Endodermal cell (in vitro differentiated cells): ENCODE measurements at regions not wholly inside any gene's neighbourhood (a gene's known extent, or its start where the extent isn't known, plus 50 kb on each side); places are given as distances from the start of the nearest gene placed in this dataset.

Source experiments
- DNase-seq: peaks from one replicate; pipeline ENCODE4 v3.0.0-alpha.2; 2017
- H3K27ac ChIP-seq: 2 replicates; pipeline ENCODE4 v1.5.1; 2013; ENCODE audit warnings: mild to moderate bottlenecking, low read depth, low read length, moderate library complexity
- H3K27me3 ChIP-seq: 2 replicates; pipeline ENCODE4 v1.6.1; 2013; ENCODE audit warnings: mild to moderate bottlenecking, low read length, moderate library complexity; ENCODE audit not compliant: insufficient read depth, control insufficient read depth, poor library complexity, severe bottlenecking
- H3K36me3 ChIP-seq: 2 replicates; pipeline ENCODE4 v1.7.0; 2013; ENCODE audit warnings: mild to moderate bottlenecking, low read length, moderate library complexity; ENCODE audit not compliant: control insufficient read depth, insufficient read depth
- H3K4me1 ChIP-seq: one replicate; pipeline ENCODE4 v1.7.0; 2013; ENCODE audit warnings: low read length; ENCODE audit not compliant: control insufficient read depth, insufficient read depth
- H3K4me3 ChIP-seq: 2 replicates; pipeline ENCODE4 v1.5.1; 2013; ENCODE audit warnings: mild to moderate bottlenecking, low read length, moderate library complexity
- H3K9ac ChIP-seq: 2 replicates; pipeline ENCODE4 v1.6.1; 2013; ENCODE audit warnings: mild to moderate bottlenecking, low read length, moderate library complexity; ENCODE audit not compliant: poor library complexity, severe bottlenecking; ENCODE audit errors: extremely low read depth
- H3K9me3 ChIP-seq: 2 replicates; pipeline ENCODE4 v1.6.1; 2013; ENCODE audit warnings: mild to moderate bottlenecking, low read length, moderate library complexity; ENCODE audit not compliant: control insufficient read depth
- H3K27ac Mint-ChIP-seq: 2 replicates; pipeline ENCODE4 v1.8.0; 2020; ENCODE audit warnings: mixed read lengths
- H3K27me3 Mint-ChIP-seq: 2 replicates; pipeline ENCODE4 v1.8.0; 2021; ENCODE audit warnings: mild to moderate bottlenecking, mixed read lengths; ENCODE audit not compliant: insufficient read depth
- H3K36me3 Mint-ChIP-seq: 2 replicates; pipeline ENCODE4 v1.8.0; 2020; ENCODE audit warnings: low read depth, mixed read lengths
- H3K4me1 Mint-ChIP-seq: 2 replicates; pipeline ENCODE4 v1.8.0; 2020; ENCODE audit warnings: mixed read lengths
- H3K4me3 Mint-ChIP-seq: 2 replicates; pipeline ENCODE4 v1.8.0; 2020; ENCODE audit warnings: mild to moderate bottlenecking, moderate library complexity, mixed read lengths
- H3K9me3 Mint-ChIP-seq: 2 replicates; pipeline ENCODE4 v1.8.0; 2020; ENCODE audit warnings: mild to moderate bottlenecking, mixed read lengths
- CTCF ChIP-seq: fragments of 200-600 bp; sonication (generic); conservative IDR thresholded peaks from 2 replicates; pipeline ENCODE4 v1.5.0; 2021; ENCODE audit warnings: antibody characterized with exemption, mild to moderate bottlenecking
- WGBS, 2 experiments: methylation state at CpG; one replicate each; pipeline versions ENCODE4 v1.1.5 to v1.1.7; 2013; ENCODE audit warnings: missing lambda C conversion rate in 2 of 2, mixed read lengths in 1 of 2; ENCODE audit not compliant: insufficient coverage in 1 of 2, insufficient read length in 1 of 2; 5-methylcytosine and 5-hydroxymethylcytosine counted together

DNA sequence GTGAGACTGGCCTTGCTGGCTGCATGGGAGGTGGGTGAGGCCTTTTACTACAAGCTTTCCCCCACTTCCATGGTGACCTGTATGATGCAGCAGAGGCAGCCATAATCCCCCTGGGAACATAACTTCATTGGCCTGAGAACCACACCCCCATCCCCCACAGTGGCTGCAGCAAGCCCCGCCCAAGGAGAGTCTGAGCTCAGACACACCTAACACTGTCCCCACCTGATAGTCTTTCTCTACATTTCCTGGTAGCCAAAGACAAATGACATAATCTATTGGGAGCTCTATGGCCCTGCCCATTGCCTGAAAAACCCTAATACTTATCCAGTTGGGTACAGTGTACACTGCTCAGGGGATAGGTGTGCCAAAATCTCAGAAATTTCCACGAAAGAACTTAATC, 62.6 kb downstream of the GLUD2 start:
- Histone ChIP-seq H3K9me3 (peaks cover 7% of the 10 kb centered on the region), H3K36me3 (no peaks in the 10 kb centered on the region), H3K27ac (no peak overlapping the region), H3K9ac (no peak overlapping the region), H3K4me3 (no peak overlapping the region), H3K4me1 (no peaks in the 10 kb centered on the region), H3K27me3 (no peaks in the 10 kb centered on the region)
- no peaks in the 10 kb centered on the region for H3K27me3 Mint-ChIP-seq
- H3K36me3 Mint-ChIP-seq = no peaks in the 10 kb centered on the region
- no peaks in the 10 kb centered on the region for H3K4me1 Mint-ChIP-seq
- DNase-seq = no peak
- no peak overlapping the region for H3K4me3 Mint-ChIP-seq
- peaks cover 46% of the 10 kb centered on the region for H3K9me3 Mint-ChIP-seq
- H3K27ac Mint-ChIP-seq = no peak overlapping the region
- TF ChIP-seq CTCF = no peak
- WGBS, 2 experiments = 61% methylated on average over 2 of the region's 2 CpGs; no CpG with 5 or more reads in 1 of the 2 experiments

GRCh38 chrX:121110536-121110935, 63.1 kb downstream of the GLUD2 start:
- H3K9me3 ChIP-seq = peaks cover 7% of the 10 kb centered on the region
- H3K27me3 ChIP-seq = no peaks in the 10 kb centered on the region
- TF ChIP-seq CTCF = no peak
- no peak for DNase-seq
- Mint-ChIP-seq H3K36me3 (no peaks in the 10 kb centered on the region), H3K4me1 (no peaks in the 10 kb centered on the region), H3K9me3 (peaks cover 51% of the 10 kb centered on the region), H3K27me3 (no peaks in the 10 kb centered on the region), H3K4me3 (no peak overlapping the region), H3K27ac (no peak overlapping the region)
- no peaks in the 10 kb centered on the region for H3K4me1 ChIP-seq
- H3K27ac ChIP-seq = no peak overlapping the region
- H3K4me3 ChIP-seq = no peak overlapping the region
- H3K9ac ChIP-seq = no peak overlapping the region
- WGBS, 2 experiments = 100% methylated on average over 2 of the region's 3 CpGs; no CpG with 5 or more reads in 1 of the 2 experiments
- no peaks in the 10 kb centered on the region for H3K36me3 ChIP-seq

DNA sequence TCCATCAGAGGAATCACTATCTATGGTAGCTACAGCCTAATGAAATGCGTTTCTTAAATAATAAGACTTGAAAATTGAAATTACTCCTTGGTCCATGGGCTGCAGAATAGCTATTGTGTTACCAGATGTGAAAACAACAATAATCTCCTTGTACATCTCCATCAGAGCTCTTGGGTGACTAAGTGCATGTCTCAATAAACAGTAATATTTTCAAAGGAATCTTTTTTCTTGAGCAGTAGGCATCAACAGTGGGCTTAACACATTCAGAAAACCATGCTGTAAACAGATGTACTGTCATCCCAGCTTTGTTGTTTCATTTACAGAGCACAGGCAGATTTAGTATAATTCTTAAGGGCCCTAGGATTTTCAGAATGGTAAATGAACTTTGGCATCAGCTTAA, 67.3 kb downstream of the GLUD2 start:
- no peak for TF ChIP-seq CTCF
- H3K4me1 ChIP-seq = no peaks in the 10 kb centered on the region
- no peaks in the 10 kb centered on the region for H3K36me3 ChIP-seq
- H3K27ac ChIP-seq = no peak overlapping the region
- peaks cover 7% of the 10 kb centered on the region for H3K9me3 ChIP-seq
- no peak overlapping the region for H3K4me3 ChIP-seq
- Mint-ChIP-seq H3K4me1 (no peaks in the 10 kb centered on the region), H3K36me3 (no peaks in the 10 kb centered on the region), H3K27ac (no peak overlapping the region), H3K4me3 (no peak overlapping the region), H3K27me3 (no peaks in the 10 kb centered on the region), H3K9me3 (peaks cover 47% of the 10 kb centered on the region)
- no peaks in the 10 kb centered on the region for H3K27me3 ChIP-seq
- H3K9ac ChIP-seq = no peak overlapping the region
- 100% methylated on average over 1 of the region's 1 CpG; no CpG with 5 or more reads in 1 of the 2 experiments for WGBS, 2 experiments
- DNase-seq = no peak
